CD14-positive monocyte (primary cell): ENCODE measurements at regions not wholly inside any gene's neighbourhood (a gene's known extent, or its start where the extent isn't known, plus 50 kb on each side); places are given as distances from the start of the nearest gene placed in this dataset.

Source experiments
- DNase-seq, 3 donors: peaks; one replicate each; pipeline ENCODE4 v3.0.0-alpha.2; 2011 to 2022
- H2AFZ ChIP-seq: 2 replicates; pipeline ENCODE4 v1.6.0; 2012; ENCODE audit warnings: mild to moderate bottlenecking, low read depth, low read length, inconsistent platforms; ENCODE audit not compliant: insufficient read depth, poor library complexity, severe bottlenecking
- H3K27ac ChIP-seq, 2 donors: 1 replicate in 1 of 2; 2 replicates in 1 of 2; pipeline ENCODE4 v1.5.1; 2012 to 2013; ENCODE audit warnings: low read length in 2 of 2, control low read depth in 1 of 2, inconsistent platforms in 1 of 2, low read depth in 1 of 2, mild to moderate bottlenecking in 1 of 2
- H3K27me3 ChIP-seq, 2 donors: one replicate each; pipeline versions ENCODE4 v1.6.0 to v1.6.1; 2011 to 2013; ENCODE audit warnings: low read length in 2 of 2; ENCODE audit not compliant: control insufficient read depth in 2 of 2, insufficient read depth in 2 of 2
- H3K36me3 ChIP-seq, 2 donors: replicated peaks in 1 of 2; 1 replicate in 1 of 2; 2 replicates in 1 of 2; pipeline versions ENCODE4 v1.5.1 to v1.6.1; 2012 to 2013; ENCODE audit warnings: low read length in 2 of 2, control low read depth in 1 of 2, inconsistent platforms in 1 of 2, mild to moderate bottlenecking in 1 of 2; ENCODE audit not compliant: insufficient read depth in 2 of 2, control insufficient read depth in 1 of 2
- H3K4me1 ChIP-seq, 2 donors: 1 replicate in 1 of 2; 2 replicates in 1 of 2; pipeline versions ENCODE4 v1.5.1 to v1.6.1; 2012 to 2013; ENCODE audit warnings: low read length in 2 of 2, control low read depth in 1 of 2, inconsistent platforms in 1 of 2, mild to moderate bottlenecking in 1 of 2, moderate library complexity in 1 of 2; ENCODE audit not compliant: insufficient read depth in 2 of 2, control insufficient read depth in 1 of 2
- H3K4me2 ChIP-seq: replicated peaks from 2 replicates; pipeline ENCODE3; 2012; ENCODE audit warnings: low read length, moderate library complexity, mild to moderate bottlenecking; ENCODE audit not compliant: poor library complexity, severe bottlenecking; ENCODE audit errors: extremely low read depth
- H3K4me3 ChIP-seq, 3 experiments: fragments of 200-600 bp in 1 of 3; sonication (generic) in 1 of 3; replicated peaks in 1 of 3; 1 replicate in 2 of 3; 2 replicates in 1 of 3; pipeline ENCODE4 v1.5.1; 2011 to 2013; ENCODE audit warnings: low read length in 3 of 3, mild to moderate bottlenecking in 3 of 3, control low read depth in 2 of 3, low read depth in 2 of 3, inconsistent platforms in 1 of 3, moderate library complexity in 1 of 3
- H3K79me2 ChIP-seq: 2 replicates; pipeline ENCODE4 v1.6.0; 2012; ENCODE audit warnings: mild to moderate bottlenecking, control low read depth, inconsistent platforms, low read length, moderate library complexity; ENCODE audit not compliant: insufficient read depth
- H3K9ac ChIP-seq: 2 replicates; pipeline ENCODE4 v1.6.0; 2017; ENCODE audit warnings: low read length, mild to moderate bottlenecking; ENCODE audit not compliant: insufficient read depth, poor library complexity, severe bottlenecking
- H3K9me3 ChIP-seq, 2 donors: replicated peaks in 1 of 2; 1 replicate in 1 of 2; 2 replicates in 1 of 2; pipeline versions ENCODE4 v1.5.1 to v1.6.1; 2012 to 2013; ENCODE audit warnings: low read length in 2 of 2, control low read depth in 1 of 2; ENCODE audit not compliant: control insufficient read depth in 1 of 2, insufficient read depth in 1 of 2
- H4K20me1 ChIP-seq: 2 replicates; pipeline ENCODE4 v1.6.0; 2012; ENCODE audit warnings: mild to moderate bottlenecking, low read length, control low read depth, moderate library complexity; ENCODE audit not compliant: insufficient read depth
- H3K27ac Mint-ChIP-seq, 7 donors: one replicate each; pipeline ENCODE4 v1.8.0; 2020; ENCODE audit warnings: mild to moderate bottlenecking in 7 of 7, mixed read lengths in 7 of 7, moderate library complexity in 6 of 7, inconsistent platforms in 2 of 7
- H3K27me3 Mint-ChIP-seq, 3 donors: one replicate each; pipeline ENCODE4 v1.8.0; 2021 to 2022; ENCODE audit warnings: low read depth in 3 of 3, mild to moderate bottlenecking in 3 of 3, mixed read lengths in 3 of 3, moderate library complexity in 3 of 3, inconsistent platforms in 1 of 3
- H3K36me3 Mint-ChIP-seq, 2 donors: one replicate each; pipeline ENCODE4 v1.8.0; 2020; ENCODE audit warnings: mixed read lengths in 2 of 2, inconsistent platforms in 1 of 2, mild to moderate bottlenecking in 1 of 2
- H3K4me1 Mint-ChIP-seq: one replicate; pipeline ENCODE4 v1.8.0; 2020; ENCODE audit warnings: mild to moderate bottlenecking, mixed read lengths
- H3K4me3 Mint-ChIP-seq, 2 donors: one replicate each; pipeline ENCODE4 v1.8.0; 2020; ENCODE audit warnings: mild to moderate bottlenecking in 2 of 2, mixed read lengths in 2 of 2, moderate library complexity in 1 of 2
- H3K9me3 Mint-ChIP-seq, 7 donors: one replicate each; pipeline ENCODE4 v1.8.0; 2020 to 2022; ENCODE audit warnings: mixed read lengths in 7 of 7, mild to moderate bottlenecking in 6 of 7, moderate library complexity in 6 of 7, inconsistent platforms in 2 of 7
- CTCF ChIP-seq: fragments of 200-600 bp; IDR thresholded peaks from one replicate; pipeline ENCODE4 v1.8.0; 2022; ENCODE audit warnings: antibody characterized with exemption, mild to moderate bottlenecking
- WGBS: methylation state at CpG from one replicate; pipeline ENCODE4 v1.1.5; 2013; ENCODE audit warnings: missing lambda C conversion rate; ENCODE audit not compliant: insufficient coverage; 5-methylcytosine and 5-hydroxymethylcytosine counted together
- intact Hi-C, 2 donors: fragments of 100-400 bp; cut with micrococcal nuclease; formaldehyde crosslinking; loops; one replicate each; pipeline versions ENCODE4 v1.15.0 to v1.15.1; 2023

GRCh38 chr13:62092536-62092935 lies 676.9 kb upstream of the PCDH20 start:
- Mint-ChIP-seq H3K27me3 (peaks cover 0 to 3% (median 0%) of the 10 kb centered on the region in 3 donors), H3K9me3 (peaks cover 0 to 4% (median 3%) of the 10 kb centered on the region in 7 donors), H3K36me3 (no peaks in the 10 kb centered on the region), H3K4me1 (no peaks in the 10 kb centered on the region), H3K4me3 (no peak overlapping the region), H3K27ac (no peak overlapping the region)
- no peak overlapping the region for H2AFZ ChIP-seq
- no peaks in the 10 kb centered on the region for H3K27me3 ChIP-seq
- no peaks in the 10 kb centered on the region for H3K79me2 ChIP-seq
- H3K4me3 ChIP-seq, result no peak overlapping the region
- DNase-seq, result no peak
- H3K36me3 ChIP-seq, result no peaks in the 10 kb centered on the region
- H4K20me1 ChIP-seq, result no peaks in the 10 kb centered on the region
- TF ChIP-seq CTCF, result no peak
- no peak overlapping the region for H3K27ac ChIP-seq
- intact Hi-C loops, result no loop called here
- WGBS, result no CpG with 5 or more reads among the region's 3 CpGs
- H3K9me3 ChIP-seq, result peaks cover 5 to 7% of the 10 kb centered on the region in 2 donors
- no peak overlapping the region for H3K4me2 ChIP-seq
- no peak overlapping the region for H3K9ac ChIP-seq
- H3K4me1 ChIP-seq, result no peaks in the 10 kb centered on the region

- Histone ChIP-seq H3K4me3 (no peak overlapping the region), H3K27ac (no peak overlapping the region), H3K9me3 (no peaks in the 10 kb centered on the region), H3K36me3 (no peaks in the 10 kb centered on the region), H3K79me2 (no peaks in the 10 kb centered on the region), H3K4me2 (no peak overlapping the region), H3K9ac (no peak overlapping the region), H4K20me1 (no peaks in the 10 kb centered on the region), H2AFZ (no peak overlapping the region), H3K4me1 (no peaks in the 10 kb centered on the region), H3K27me3 (no peaks in the 10 kb centered on the region)
- intact Hi-C loops, result no loop called here
- no peaks in the 10 kb centered on the region for H3K36me3 Mint-ChIP-seq
- no peak overlapping the region for H3K27ac Mint-ChIP-seq
- H3K4me3 Mint-ChIP-seq, result no peak overlapping the region
- peaks cover 0 to 2% (median 0%) of the 10 kb centered on the region in 7 donors for H3K9me3 Mint-ChIP-seq
- no peaks in the 10 kb centered on the region for H3K4me1 Mint-ChIP-seq
- DNase-seq, result no peak
- peaks cover 0 to 1% (median 0%) of the 10 kb centered on the region in 3 donors for H3K27me3 Mint-ChIP-seq
- no peak for TF ChIP-seq CTCF
Observed at GRCh38 chr13:62088165-62088564, 672.5 kb upstream of the PCDH20 start.
